ENCODE measurements at regions not wholly inside any gene's neighbourhood (a gene's known extent, or its start where the extent isn't known, plus 50 kb on each side); places are given as distances from the start of the nearest gene placed in this dataset.

- TF ChIP-seq ZBTB33 (IDR thresholded peaks at IDR 0.05; ENCODE audit: extremely low read depth, insufficient replicate concordance, low read length), result no peak
- TF ChIP-seq MAX (IDR thresholded peaks at IDR 0.05), result no peak
- no peak for TF ChIP-seq SP1 (IDR thresholded peaks at IDR 0.05; ENCODE audit: low read depth)
- TF ChIP-seq FOSL1 (IDR thresholded peaks at IDR 0.05; ENCODE audit: low read depth), result no peak
Observed at GRCh38 chrX:124217304-124218251, 114.9 kb upstream of the TEX13D start (continued).

- Histone ChIP-seq H3K4me2 (ENCODE audit: low read length) (no peak overlapping the region), H3K79me2 (ENCODE audit: insufficient read depth, low read length) (no peaks in the 10 kb centered on the region), H3K9me2 (ENCODE audit: insufficient read depth) (no peaks in the 10 kb centered on the region), H3K27me3 (ENCODE audit: insufficient read depth, low read length) (no peaks in the 10 kb centered on the region; the same call in 1 of the 2 replicates), H3K4me1 (ENCODE audit: control insufficient read depth in 1 of 2, insufficient read depth in 2 of 2, low read length in 2 of 2) (no peaks in the 10 kb centered on the region), H2AFZ (ENCODE audit: low read depth, low read length, poor library complexity, severe bottlenecking) (no peak overlapping the region), H3K27ac (ENCODE audit: low read depth, low read length) (no peak overlapping the region), H3K9ac (ENCODE audit: low read length) (no peak overlapping the region), H3K4me3 (replicated peaks in 1 of 2; ENCODE audit: low read depth in 1 of 2, low read length in 2 of 2) (no peak overlapping the region), H3K36me3 (ENCODE audit: control insufficient read depth in 1 of 2, insufficient read depth in 2 of 2, low read length in 2 of 2) (no peaks in the 10 kb centered on the region), H3K9me3 (ENCODE audit: control insufficient read depth in 1 of 2, insufficient read depth in 1 of 2, low read depth in 1 of 2, low read length in 2 of 2) (no peaks in the 10 kb centered on the region), H4K20me1 (ENCODE audit: insufficient read depth) (no peaks in the 10 kb centered on the region)
- POLR2A ChIA-PET, result no interaction called here
- CTCF ChIA-PET, result no interaction called here
- ATAC-seq (no peak), DNase-seq (ENCODE audit: low read depth, low spot score) (no peak)
- TF ChIP-seq POLR2AphosphoS5 (IDR thresholded peaks at IDR 0.05; ENCODE audit: low read depth, low read length), result no peak
- peak in 2 of 3 experiments; percentile 19 to 26; a peak in 2 of 6 replicates for TF ChIP-seq CTCF (IDR thresholded peaks at IDR 0.05 in 2 of 3, conservative IDR thresholded peaks at IDR 0.05 in 1 of 3; ENCODE audit: borderline replicate concordance in 1 of 3, insufficient read depth in 1 of 3, low read depth in 2 of 3, low read length in 2 of 3)
- intact Hi-C loops (cut with micrococcal nuclease), result no loop called here
- BruUV-seq (replicated peaks), result no TSS peak
- RAD21 ChIA-PET (ENCODE audit: low non-redundant PET in 1 of 2, low total read pairs in 2 of 2, uncharacterized antibody in 2 of 2, unreplicated experiment in 2 of 2), result no interaction called here
Observed at GRCh38 chrX:124223524-124223923, 108.9 kb upstream of the TEX13D start.
